HCT116 (cell line): ENCODE measurements at regions not wholly inside any gene's neighbourhood (a gene's known extent, or its start where the extent isn't known, plus 50 kb on each side); places are given as distances from the start of the nearest gene placed in this dataset.

ENCODE experiments used
- ATAC-seq: fragments of 200-7000 bp; cut with Tn5 transposase; 2 replicates; pipeline ENCODE4 v1.9.1; 2020; ENCODE audit warnings: mild to moderate bottlenecking, moderate library complexity
- BruUV-seq: library from RNA; stranded (reverse); fragments of 400-500 nt; replicated peaks from 2 replicates; lab custom pipeline; 2021; lab: Mats Ljungman, UMichigan
- CTCF ChIA-PET: fragments of 300-600 bp; sonication (Branson Sonifier 250); formaldehyde crosslinking; loops from one replicate; lab custom pipeline; 2021; ENCODE audit warnings: antibody characterized with exemption; lab: Charles Lee
- POLR2A ChIA-PET: fragments of 300-600, 350-600 bp; sonication (Branson Sonifier 250); formaldehyde crosslinking; loops from one replicate; lab custom pipeline; 2021; ENCODE audit warnings: antibody characterized with exemption; lab: Charles Lee
- RAD21 ChIA-PET, 2 experiments: fragments of 300-600 bp; sonication (Branson Sonifier 250); formaldehyde crosslinking; loops; one replicate each; lab custom pipeline; 2023; ENCODE audit warnings: low total read pairs in 2 of 2; ENCODE audit not compliant: uncharacterized antibody in 2 of 2, unreplicated experiment in 2 of 2, low non-redundant PET in 1 of 2; lab: Charles Lee
- DNase-seq: peaks from one replicate; pipeline ENCODE4 v3.0.0-alpha.2; 2010; ENCODE audit warnings: low read depth, low spot score
- H2AFZ ChIP-seq: fragments of 200-600 bp; shearing (Covaris generic), sonication (generic); 2 replicates; pipeline ENCODE4 v1.6.1; 2017; ENCODE audit warnings: low read depth, mixed run types, mixed read lengths, antibody characterized with exemption, low read length; ENCODE audit not compliant: poor library complexity, severe bottlenecking
- H3K27ac ChIP-seq: 2 replicates; pipeline ENCODE4 v1.5.1; 2012; ENCODE audit warnings: low read depth, low read length
- H3K27me3 ChIP-seq: fragments of 200-600 bp; sonication (generic); 2 replicates; pipeline ENCODE4 v1.6.1; 2016; ENCODE audit warnings: mixed run types, low read length, mixed read lengths; ENCODE audit not compliant: insufficient read depth
- H3K36me3 ChIP-seq, 2 experiments: fragments of 200-500 bp in 1 of 2; fragments of 200-600 bp in 1 of 2; sonication (Bioruptor generic) in 1 of 2; sonication (generic) in 1 of 2; 2 replicates each; pipeline versions ENCODE4 v1.5.1 to v1.6.1; 2014 to 2016; ENCODE audit warnings: low read length in 2 of 2, inconsistent platforms in 1 of 2, mixed read lengths in 1 of 2, mixed run types in 1 of 2; ENCODE audit not compliant: insufficient read depth in 2 of 2, control insufficient read depth in 1 of 2
- H3K4me1 ChIP-seq, 2 experiments: fragments of 200-600 bp in 1 of 2; sonication (generic) in 1 of 2; 2 replicates each; pipeline versions ENCODE4 v1.5.1 to v1.6.1; 2012 to 2017; ENCODE audit warnings: low read length in 2 of 2, inconsistent platforms in 1 of 2, mild to moderate bottlenecking in 1 of 2, mixed read lengths in 1 of 2, mixed run types in 1 of 2, moderate library complexity in 1 of 2; ENCODE audit not compliant: insufficient read depth in 2 of 2, control insufficient read depth in 1 of 2
- H3K4me2 ChIP-seq: fragments of 200-600 bp; sonication (generic); 2 replicates; pipeline ENCODE4 v1.6.1; 2017; ENCODE audit warnings: mixed run types, low read length, mixed read lengths
- H3K4me3 ChIP-seq, 2 experiments: fragments of 200-600 bp in 1 of 2; sonication (generic) in 1 of 2; replicated peaks in 1 of 2; 2 replicates each; pipeline ENCODE4 v1.5.1; 2011 to 2016; ENCODE audit warnings: low read length in 2 of 2, control low read depth in 1 of 2, low read depth in 1 of 2, mild to moderate bottlenecking in 1 of 2, mixed read lengths in 1 of 2, mixed run types in 1 of 2
- H3K79me2 ChIP-seq: fragments of 200-600 bp; sonication (generic); 2 replicates; pipeline ENCODE4 v1.6.1; 2017; ENCODE audit warnings: mild to moderate bottlenecking, mixed run types, low read length, moderate library complexity, mixed read lengths; ENCODE audit not compliant: insufficient read depth
- H3K9ac ChIP-seq: fragments of 200-600 bp; sonication (generic); 2 replicates; pipeline ENCODE4 v1.6.1; 2016; ENCODE audit warnings: low read length, mixed read lengths
- H3K9me2 ChIP-seq: fragments of 200-600 bp; sonication (generic), shearing (Covaris generic); 2 replicates; pipeline ENCODE4 v1.6.1; 2017; ENCODE audit warnings: mixed run types, mild to moderate bottlenecking, moderate library complexity; ENCODE audit not compliant: insufficient read depth
- H3K9me3 ChIP-seq, 2 experiments: fragments of 200-500 bp in 1 of 2; fragments of 200-600 bp in 1 of 2; sonication (Bioruptor generic) in 1 of 2; sonication (generic) in 1 of 2; 2 replicates each; pipeline ENCODE4 v1.6.1; 2014 to 2017; ENCODE audit warnings: low read length in 2 of 2, mixed read lengths in 2 of 2, inconsistent platforms in 1 of 2, low read depth in 1 of 2, mild to moderate bottlenecking in 1 of 2, mixed run types in 1 of 2, moderate library complexity in 1 of 2; ENCODE audit not compliant: control insufficient read depth in 1 of 2, insufficient read depth in 1 of 2
- H4K20me1 ChIP-seq: fragments of 200-600 bp; sonication (generic), shearing (Covaris generic); 2 replicates; pipeline ENCODE4 v1.6.1; 2017; ENCODE audit warnings: mixed run types, mild to moderate bottlenecking, moderate library complexity; ENCODE audit not compliant: insufficient read depth
- ATF3 ChIP-seq: IDR thresholded peaks from 2 replicates; pipeline ENCODE4 v1.6.1; 2012
- CBX3 ChIP-seq: IDR thresholded peaks from 2 replicates; pipeline ENCODE4 v1.6.1; 2012; ENCODE audit warnings: low read depth
- CEBPB ChIP-seq: IDR thresholded peaks from 2 replicates; pipeline ENCODE4 v1.6.1; 2012; ENCODE audit warnings: low read depth
- EGR1 ChIP-seq: IDR thresholded peaks from 2 replicates; pipeline ENCODE4 v1.6.1; 2012; ENCODE audit warnings: low read depth
- EZH2 ChIP-seq: fragments of 200-600 bp; sonication (generic); IDR thresholded peaks from 2 replicates; pipeline ENCODE4 v1.6.1; 2017; ENCODE audit warnings: antibody characterized with exemption, mixed run types
- JUND ChIP-seq: IDR thresholded peaks from 2 replicates; pipeline ENCODE4 v1.6.1; 2012
- MAX ChIP-seq: IDR thresholded peaks from 2 replicates; pipeline ENCODE4 v1.6.1; 2012
- RAD21 ChIP-seq: IDR thresholded peaks from 2 replicates; pipeline ENCODE4 v1.6.1; 2012; ENCODE audit warnings: low read depth, mild to moderate bottlenecking
- REST ChIP-seq: IDR thresholded peaks from 2 replicates; pipeline ENCODE4 v1.6.1; 2012; ENCODE audit warnings: low read depth
- SIN3A ChIP-seq: IDR thresholded peaks from 2 replicates; pipeline ENCODE4 v1.6.1; 2012; ENCODE audit warnings: low read depth
- SP1 ChIP-seq: IDR thresholded peaks from 2 replicates; pipeline ENCODE4 v1.6.1; 2012; ENCODE audit warnings: low read depth
- SRF ChIP-seq: IDR thresholded peaks from 2 replicates; pipeline ENCODE4 v1.6.1; 2012; ENCODE audit warnings: low read depth
- TCF7L2 ChIP-seq: IDR thresholded peaks from 2 replicates; pipeline ENCODE4 v1.7.0; 2011; ENCODE audit warnings: borderline replicate concordance, inconsistent platforms; ENCODE audit not compliant: insufficient read depth, insufficient read length; ENCODE audit errors: extremely low read depth
- ZFX ChIP-seq: fragments of 450-650 bp; IDR thresholded peaks from 2 replicates; pipeline ENCODE4 v1.6.1; 2017
- intact Hi-C: fragments of 100-400 bp; cut with micrococcal nuclease; formaldehyde crosslinking; loops from 2 replicates; pipeline ENCODE4 v1.10.0; 2022

GRCh38 chr2:767944-768343 is 90.7 kb upstream of the TMEM18 start:
- TF ChIP-seq EZH2 (no peak), TCF7L2 (no peak), EGR1 (no peak), SIN3A (no peak), REST (no peak), SRF (no peak), ATF3 (no peak), JUND (no peak), SP1 (no peak), RAD21 (no peak), ZFX (no peak), CBX3 (no peak), MAX (no peak), CEBPB (no peak)
- ATAC-seq (no peak), DNase-seq (no peak)
- no peaks in the 10 kb centered on the region for H3K79me2 ChIP-seq
- CTCF ChIA-PET: no interaction called here
- H3K4me2 ChIP-seq: no peak overlapping the region
- no peaks in the 10 kb centered on the region for H3K27me3 ChIP-seq
- RAD21 ChIA-PET: no interaction called here
- H3K4me3 ChIP-seq: no peak overlapping the region
- intact Hi-C loops: no loop called here
- H4K20me1 ChIP-seq: no peaks in the 10 kb centered on the region
- no peaks in the 10 kb centered on the region for H3K9me3 ChIP-seq
- BruUV-seq: no TSS peak
- no peaks in the 10 kb centered on the region for H3K9me2 ChIP-seq
- no peak overlapping the region for H3K27ac ChIP-seq
- H2AFZ ChIP-seq: no peak overlapping the region
- H3K36me3 ChIP-seq: no peaks in the 10 kb centered on the region
- no peak overlapping the region for H3K9ac ChIP-seq
- H3K4me1 ChIP-seq: no peaks in the 10 kb centered on the region
- POLR2A ChIA-PET: no interaction called here
